HG03354 (cell line): ENCODE measurements at regions not wholly inside any gene's neighbourhood (a gene's known extent, or its start where the extent isn't known, plus 50 kb on each side); places are given as distances from the start of the nearest gene placed in this dataset.

ENCODE experiments used
- ATAC-seq: cut with Tn5 transposase; IDR thresholded peaks from one replicate; pipeline ENCODE4 v1.9.1; 2021; ENCODE audit warnings: mild to moderate bottlenecking; ENCODE audit not compliant: unreplicated experiment, poor library complexity, severe bottlenecking

- ATAC-seq, result no peak
Observed at GRCh38 chr12:82176026-82176425, 182.2 kb downstream of the CCDC59 start.

- ATAC-seq, result no peak
Observed at GRCh38 chr12:82174936-82175335, 183.3 kb downstream of the CCDC59 start.

GRCh38 chr12:82174383-82174782, 183.8 kb downstream of the CCDC59 start:
- no peak for ATAC-seq

GRCh38 chr12:82149045-82149444, 209.1 kb downstream of the CCDC59 start:
- ATAC-seq, result no peak

- ATAC-seq, result no peak
Observed at GRCh38 chr12:82146740-82147139, 211.4 kb downstream of the CCDC59 start.

- no peak for ATAC-seq
Observed at GRCh38 chr12:82144505-82144904, 213.7 kb downstream of the CCDC59 start.

- no peak for ATAC-seq
Observed at GRCh38 chr12:82132390-82132789, 225.8 kb downstream of the CCDC59 start.

GRCh38 chr12:82130762-82131161, 227.4 kb downstream of the CCDC59 start:
- ATAC-seq, result no peak

GRCh38 chr12:82124711-82125380, 233.3 kb downstream of the CCDC59 start:
- no peak for ATAC-seq

- no peak for ATAC-seq
Observed at GRCh38 chr12:82121545-82121944, 236.6 kb downstream of the CCDC59 start.

GRCh38 chr12:82120901-82121300, 237.3 kb downstream of the CCDC59 start:
- ATAC-seq, result no peak

- ATAC-seq, result no peak
Observed at GRCh38 chr12:82109243-82109642, 248.9 kb downstream of the CCDC59 start.

- no peak for ATAC-seq
Observed at GRCh38 chr12:82108615-82109014, 249.6 kb downstream of the CCDC59 start.

GRCh38 chr12:82099216-82099615, 259.0 kb downstream of the CCDC59 start:
- no peak for ATAC-seq

- no peak for ATAC-seq
Observed at GRCh38 chr12:82097877-82098276, 260.3 kb downstream of the CCDC59 start.

- ATAC-seq, result no peak
Observed at GRCh38 chr12:82097438-82097837, 260.7 kb downstream of the CCDC59 start.

GRCh38 chr12:82090165-82090564, 268.0 kb downstream of the CCDC59 start:
- ATAC-seq, result no peak

- no peak for ATAC-seq
Observed at GRCh38 chr12:82089369-82090121, 268.6 kb downstream of the CCDC59 start.

- no peak for ATAC-seq
Observed at GRCh38 chr12:82082501-82082900, 275.7 kb downstream of the CCDC59 start.

- ATAC-seq, result no peak
Observed at GRCh38 chr12:82069931-82070514, 288.2 kb downstream of the CCDC59 start.

- no peak for ATAC-seq
Observed at GRCh38 chr12:82058197-82058596, 299.0 kb upstream of the PPFIA2 start.
